Fibroblast of the aortic adventitia (primary cell): ENCODE measurements at regions not wholly inside any gene's neighbourhood (a gene's known extent, or its start where the extent isn't known, plus 50 kb on each side); places are given as distances from the start of the nearest gene placed in this dataset.

Experiments
- DNase-seq: peaks from one replicate; pipeline ENCODE4 v3.0.0-alpha.2; 2010; ENCODE audit warnings: low read depth
- H3K4me3 ChIP-seq: 2 replicates; pipeline ENCODE4 v1.5.1; 2011; ENCODE audit warnings: low read depth, mild to moderate bottlenecking, control low read depth, low read length, moderate library complexity
- TF ChIP-seq, protein P1 (sequence below): IDR thresholded peaks from 2 replicates; pipeline ENCODE4 v1.5.1; 2011; ENCODE audit warnings: mild to moderate bottlenecking, low read length, control low read depth, inconsistent platforms; ENCODE audit not compliant: insufficient read depth

DNA sequence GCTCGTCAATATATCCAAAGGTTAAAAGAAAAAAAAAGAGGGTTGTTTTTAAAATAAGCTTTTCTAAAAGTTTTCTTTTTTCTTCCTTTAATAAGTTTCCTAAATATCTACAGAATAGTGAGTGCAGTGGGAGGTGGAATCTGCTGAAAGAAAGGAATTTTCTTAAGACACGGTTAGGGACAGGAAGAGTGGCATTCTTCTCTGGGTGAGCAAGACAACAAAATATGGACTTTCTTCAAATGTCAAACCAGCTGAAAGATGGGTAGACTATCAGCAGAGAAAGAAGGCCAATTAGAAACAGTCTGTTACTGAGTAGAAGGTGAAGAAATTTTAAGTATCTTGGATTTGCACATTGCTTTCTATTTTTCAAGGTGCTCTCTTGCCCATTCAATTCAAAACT is 222.7 kb upstream of the PIK3C3 start:
- H3K4me3 ChIP-seq: no peak overlapping the region
- TF ChIP-seq, protein P1, sequence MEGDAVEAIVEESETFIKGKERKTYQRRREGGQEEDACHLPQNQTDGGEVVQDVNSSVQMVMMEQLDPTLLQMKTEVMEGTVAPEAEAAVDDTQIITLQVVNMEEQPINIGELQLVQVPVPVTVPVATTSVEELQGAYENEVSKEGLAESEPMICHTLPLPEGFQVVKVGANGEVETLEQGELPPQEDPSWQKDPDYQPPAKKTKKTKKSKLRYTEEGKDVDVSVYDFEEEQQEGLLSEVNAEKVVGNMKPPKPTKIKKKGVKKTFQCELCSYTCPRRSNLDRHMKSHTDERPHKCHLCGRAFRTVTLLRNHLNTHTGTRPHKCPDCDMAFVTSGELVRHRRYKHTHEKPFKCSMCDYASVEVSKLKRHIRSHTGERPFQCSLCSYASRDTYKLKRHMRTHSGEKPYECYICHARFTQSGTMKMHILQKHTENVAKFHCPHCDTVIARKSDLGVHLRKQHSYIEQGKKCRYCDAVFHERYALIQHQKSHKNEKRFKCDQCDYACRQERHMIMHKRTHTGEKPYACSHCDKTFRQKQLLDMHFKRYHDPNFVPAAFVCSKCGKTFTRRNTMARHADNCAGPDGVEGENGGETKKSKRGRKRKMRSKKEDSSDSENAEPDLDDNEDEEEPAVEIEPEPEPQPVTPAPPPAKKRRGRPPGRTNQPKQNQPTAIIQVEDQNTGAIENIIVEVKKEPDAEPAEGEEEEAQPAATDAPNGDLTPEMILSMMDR: no peak
- DNase-seq: no peak

DNA sequence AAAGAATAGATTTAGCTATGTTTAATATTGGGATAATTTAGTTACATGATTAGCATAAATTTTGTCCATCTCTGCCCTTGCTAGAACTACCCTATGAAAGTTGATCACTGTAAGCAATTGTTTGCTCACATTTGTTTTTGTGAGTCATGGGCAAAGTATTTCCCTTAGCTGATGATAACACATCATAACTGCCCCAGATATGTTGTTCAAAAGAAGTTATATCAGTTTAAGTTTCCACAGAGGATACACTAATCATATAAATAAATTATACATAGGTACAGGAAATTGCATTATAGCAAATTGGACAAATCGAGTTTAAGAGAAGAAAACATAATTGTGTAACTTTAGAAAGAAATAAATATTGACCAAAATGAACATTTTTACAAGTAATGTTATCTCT is 223.2 kb upstream of the PIK3C3 start:
- DNase-seq: no peak
- H3K4me3 ChIP-seq: no peak overlapping the region
- TF ChIP-seq, protein P1: no peak

DNA sequence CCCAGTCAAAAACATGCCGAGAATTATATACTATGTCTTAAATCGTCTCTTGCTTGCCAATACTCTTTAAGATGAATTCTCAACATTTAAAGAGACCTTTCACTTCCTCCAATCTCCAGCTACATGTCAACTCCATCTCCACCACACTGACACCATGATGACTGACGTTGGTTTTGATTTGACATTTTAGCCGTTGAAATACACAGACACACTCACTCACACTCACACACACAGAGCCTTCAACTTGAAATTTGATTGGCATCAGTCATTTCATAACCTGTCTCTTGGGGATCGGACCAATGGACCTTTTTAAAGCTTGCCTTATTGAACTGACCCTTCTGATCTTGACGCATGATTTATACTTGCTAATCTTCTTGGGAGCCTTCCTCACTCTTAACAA is 230.8 kb upstream of the PIK3C3 start:
- TF ChIP-seq, protein P1: no peak
- no peak for DNase-seq
- no peak overlapping the region for H3K4me3 ChIP-seq

DNA sequence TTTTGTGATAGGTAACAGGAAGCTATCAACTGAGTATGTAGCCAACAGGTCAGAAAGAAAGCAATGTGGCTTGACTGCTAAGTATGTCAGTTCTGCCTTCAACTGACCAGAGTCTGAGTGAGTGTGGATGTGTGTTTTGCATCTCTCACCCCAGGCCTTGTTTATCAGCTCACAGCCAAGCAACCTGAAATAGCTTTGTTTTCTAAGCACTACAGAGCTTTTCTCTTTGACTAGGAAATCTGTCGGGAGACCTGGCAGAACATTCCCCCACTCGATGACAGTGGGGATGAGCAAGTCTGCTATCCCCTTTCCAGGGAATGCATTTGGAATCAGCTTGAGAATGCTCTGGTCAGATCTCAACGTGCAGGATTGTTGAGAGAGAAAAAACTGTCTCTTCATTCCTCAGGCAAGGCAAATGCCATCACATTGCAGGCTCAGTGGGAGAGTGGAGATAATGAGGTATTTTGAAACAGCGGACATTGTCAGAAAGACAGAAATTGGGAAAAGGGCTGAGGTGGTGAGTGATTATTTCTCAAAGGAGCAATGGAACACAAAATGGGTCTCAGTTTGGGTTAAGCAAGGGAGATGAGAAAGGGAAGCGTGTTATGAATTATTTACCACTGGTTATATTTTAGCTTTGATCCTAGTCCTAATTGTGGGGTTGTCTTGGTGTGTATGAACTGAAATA is 233.8 kb upstream of the PIK3C3 start:
- TF ChIP-seq, protein P1: no peak
- H3K4me3 ChIP-seq: no peak overlapping the region
- no peak for DNase-seq

DNA sequence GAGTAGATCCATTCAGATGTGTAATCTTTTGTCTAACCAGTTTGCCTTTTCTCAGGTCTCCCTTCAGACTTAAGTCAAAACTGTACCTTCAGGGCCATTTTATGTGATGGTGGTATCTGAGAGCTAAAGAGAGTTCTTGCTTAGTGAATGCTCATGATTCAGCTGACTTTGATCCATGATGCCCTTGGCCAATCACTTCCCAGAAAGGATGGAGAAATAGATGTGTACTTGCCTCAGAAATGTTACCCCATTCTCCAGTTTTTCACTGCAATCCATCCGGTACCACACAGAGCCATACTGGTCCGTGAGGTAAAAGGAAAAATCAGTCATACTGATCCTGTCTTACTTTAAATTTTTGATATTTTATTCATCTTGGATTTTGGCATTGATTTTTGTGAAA is 234.8 kb upstream of the PIK3C3 start:
- TF ChIP-seq, protein P1: no peak
- H3K4me3 ChIP-seq: no peak overlapping the region
- DNase-seq: no peak

DNA sequence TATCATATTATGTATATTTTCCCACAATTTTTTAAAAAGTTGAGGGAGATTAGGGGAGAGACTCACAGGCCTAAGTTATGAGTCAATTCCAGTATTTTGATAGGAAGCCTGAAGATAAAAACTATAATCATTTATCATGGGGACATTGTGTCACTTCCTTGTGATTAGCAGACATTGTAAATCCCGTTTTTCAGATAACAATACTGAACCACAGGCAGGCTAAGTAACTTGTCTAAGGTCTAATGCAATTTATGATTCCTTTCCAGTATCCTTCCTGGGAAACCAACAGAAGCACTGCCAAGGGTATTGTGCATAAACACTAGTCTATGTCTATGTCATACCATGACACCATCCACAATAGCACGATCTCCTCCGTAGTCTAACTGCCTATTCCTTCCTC is 235.2 kb upstream of the PIK3C3 start:
- DNase-seq: no peak
- H3K4me3 ChIP-seq: no peak overlapping the region
- TF ChIP-seq, protein P1: no peak

DNA sequence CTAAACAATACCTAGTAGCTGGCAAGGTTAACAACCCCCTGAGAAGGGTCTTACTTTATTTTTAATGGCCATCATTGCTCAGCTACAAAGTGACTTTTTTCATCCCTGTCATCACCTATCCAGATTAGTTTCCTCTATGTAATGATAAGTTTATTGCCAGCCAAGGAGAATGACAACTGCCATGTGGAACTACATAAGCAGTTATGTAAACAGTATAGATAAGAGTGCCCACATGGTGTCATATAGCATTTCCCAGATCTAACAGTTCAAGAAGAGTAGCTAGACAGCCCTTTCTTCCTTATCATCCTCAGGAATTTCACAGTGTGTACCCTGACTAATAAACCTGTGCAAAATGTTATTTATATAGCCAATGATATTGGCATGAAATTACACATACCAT is 240.2 kb upstream of the PIK3C3 start:
- DNase-seq: no peak
- H3K4me3 ChIP-seq: no peak overlapping the region
- TF ChIP-seq, protein P1: no peak
